Neural crest cell (in vitro differentiated cells): ENCODE measurements at regions not wholly inside any gene's neighbourhood (a gene's known extent, or its start where the extent isn't known, plus 50 kb on each side); places are given as distances from the start of the nearest gene placed in this dataset.

Experiments used
- DNase-seq: peaks from one replicate; pipeline ENCODE4 v3.0.0; 2021; ENCODE audit warnings: low read depth, mixed read lengths, low spot score
- H3K27ac Mint-ChIP-seq: one replicate; pipeline ENCODE4 v1.8.0; 2021; ENCODE audit warnings: mild to moderate bottlenecking, mixed read lengths; ENCODE audit not compliant: unreplicated experiment
- H3K27me3 Mint-ChIP-seq: 2 replicates; pipeline ENCODE4 v1.8.0; 2021; ENCODE audit warnings: low read depth, mild to moderate bottlenecking, mixed read lengths
- H3K36me3 Mint-ChIP-seq: 2 replicates; pipeline ENCODE4 v1.8.0; 2021; ENCODE audit warnings: low read depth, mild to moderate bottlenecking, mixed read lengths
- H3K4me1 Mint-ChIP-seq: 2 replicates; pipeline ENCODE4 v1.8.0; 2021; ENCODE audit warnings: mixed read lengths
- H3K4me3 Mint-ChIP-seq: one replicate; pipeline ENCODE4 v1.8.0; 2021; ENCODE audit warnings: mild to moderate bottlenecking, mixed read lengths
- H3K9me3 Mint-ChIP-seq: 2 replicates; pipeline ENCODE4 v1.8.0; 2021; ENCODE audit warnings: mixed read lengths
- TF ChIP-seq, protein P1 (sequence below): fragments of 200-600 bp; sonication (generic); conservative IDR thresholded peaks from 2 replicates; pipeline ENCODE4 v1.5.0; 2021; ENCODE audit warnings: antibody characterized with exemption, mild to moderate bottlenecking

DNA sequence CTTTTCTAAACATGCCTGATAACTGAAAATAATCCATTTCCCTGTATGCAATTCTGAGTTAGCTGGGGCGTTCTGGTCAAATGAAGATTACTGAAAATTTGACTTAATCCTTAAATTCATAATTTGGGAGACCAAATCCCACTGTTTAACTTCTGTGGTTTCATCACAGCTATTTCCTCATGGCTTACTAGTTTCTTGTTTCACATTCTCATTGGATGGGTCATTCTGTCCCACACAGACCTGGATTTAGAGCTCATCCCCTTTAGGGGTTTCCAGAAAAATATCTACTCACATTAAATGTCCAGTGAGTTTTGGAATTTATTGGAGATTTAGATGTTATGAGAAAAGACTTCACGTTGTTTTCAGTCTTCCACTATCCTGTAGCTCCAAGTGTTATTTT is 709.3 kb upstream of the KLHL1 start:
- Mint-ChIP-seq H3K4me3 (no peak overlapping the region), H3K27me3 (no peaks in the 10 kb centered on the region), H3K4me1 (no peaks in the 10 kb centered on the region), H3K36me3 (no peaks in the 10 kb centered on the region), H3K9me3 (peaks cover 9% of the 10 kb centered on the region), H3K27ac (no peak overlapping the region)
- DNase-seq, result no peak
- TF ChIP-seq, protein P1, sequence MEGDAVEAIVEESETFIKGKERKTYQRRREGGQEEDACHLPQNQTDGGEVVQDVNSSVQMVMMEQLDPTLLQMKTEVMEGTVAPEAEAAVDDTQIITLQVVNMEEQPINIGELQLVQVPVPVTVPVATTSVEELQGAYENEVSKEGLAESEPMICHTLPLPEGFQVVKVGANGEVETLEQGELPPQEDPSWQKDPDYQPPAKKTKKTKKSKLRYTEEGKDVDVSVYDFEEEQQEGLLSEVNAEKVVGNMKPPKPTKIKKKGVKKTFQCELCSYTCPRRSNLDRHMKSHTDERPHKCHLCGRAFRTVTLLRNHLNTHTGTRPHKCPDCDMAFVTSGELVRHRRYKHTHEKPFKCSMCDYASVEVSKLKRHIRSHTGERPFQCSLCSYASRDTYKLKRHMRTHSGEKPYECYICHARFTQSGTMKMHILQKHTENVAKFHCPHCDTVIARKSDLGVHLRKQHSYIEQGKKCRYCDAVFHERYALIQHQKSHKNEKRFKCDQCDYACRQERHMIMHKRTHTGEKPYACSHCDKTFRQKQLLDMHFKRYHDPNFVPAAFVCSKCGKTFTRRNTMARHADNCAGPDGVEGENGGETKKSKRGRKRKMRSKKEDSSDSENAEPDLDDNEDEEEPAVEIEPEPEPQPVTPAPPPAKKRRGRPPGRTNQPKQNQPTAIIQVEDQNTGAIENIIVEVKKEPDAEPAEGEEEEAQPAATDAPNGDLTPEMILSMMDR, result no peak

- Mint-ChIP-seq H3K27me3 (no peaks in the 10 kb centered on the region), H3K9me3 (peaks cover 9% of the 10 kb centered on the region), H3K27ac (no peak overlapping the region), H3K4me1 (no peaks in the 10 kb centered on the region), H3K36me3 (no peaks in the 10 kb centered on the region), H3K4me3 (no peak overlapping the region)
- no peak for DNase-seq
- TF ChIP-seq, protein P1, result no peak
These were observed 708.6 kb upstream of the KLHL1 start for GRCh38 chr13:70816853-70817252.

- Mint-ChIP-seq H3K4me3 (no peak overlapping the region), H3K4me1 (no peaks in the 10 kb centered on the region), H3K36me3 (no peaks in the 10 kb centered on the region), H3K27ac (no peak overlapping the region), H3K9me3 (peaks cover 20% of the 10 kb centered on the region), H3K27me3 (no peaks in the 10 kb centered on the region)
- no peak for DNase-seq
- TF ChIP-seq, protein P1, result no peak
These were observed 706.4 kb upstream of the KLHL1 start for GRCh38 chr13:70814684-70815083.

DNA sequence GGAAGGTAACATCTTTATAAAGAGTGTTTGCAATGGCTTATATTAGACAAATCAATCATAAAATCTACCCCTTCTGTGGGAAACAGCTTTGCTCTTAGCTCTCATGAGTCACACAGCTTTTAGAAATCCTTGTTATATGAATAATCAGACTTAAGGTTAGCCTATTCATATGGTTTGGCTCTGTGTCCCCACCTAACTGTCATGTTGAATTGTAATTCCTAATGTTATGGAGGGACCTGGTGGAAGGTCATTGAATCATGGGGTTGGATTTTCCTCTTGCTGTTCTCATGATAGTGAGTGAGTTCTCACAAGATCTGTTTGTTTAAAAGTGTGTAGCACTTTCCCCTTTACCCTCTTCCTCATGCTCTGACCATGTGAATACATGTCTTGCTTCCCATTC is 704.2 kb upstream of the KLHL1 start:
- H3K27me3 Mint-ChIP-seq, result no peaks in the 10 kb centered on the region

DNA sequence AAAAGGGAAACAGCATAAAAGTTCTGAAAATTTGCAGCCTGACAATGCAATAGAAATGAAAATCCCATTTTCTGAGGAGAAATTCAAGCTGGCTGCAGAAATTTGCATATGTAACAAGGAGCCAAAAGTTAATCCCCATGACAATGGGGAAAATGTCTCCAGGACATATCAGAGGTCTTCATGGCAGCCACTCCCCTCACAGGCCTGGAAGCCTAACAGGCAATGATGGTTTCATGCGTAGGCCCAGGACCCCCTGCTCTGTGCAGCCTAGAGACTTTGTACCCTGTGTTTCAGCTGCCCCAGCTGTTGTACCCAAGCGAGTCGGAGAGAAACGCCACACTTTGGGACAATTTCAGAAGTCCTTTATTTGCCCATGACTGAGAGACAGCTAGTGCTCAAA is 701.3 kb upstream of the KLHL1 start:
- Mint-ChIP-seq H3K27me3 (no peaks in the 10 kb centered on the region), H3K27ac (no peak overlapping the region), H3K4me1 (no peaks in the 10 kb centered on the region), H3K9me3 (peaks cover 30% of the 10 kb centered on the region), H3K36me3 (peaks cover 2% of the 10 kb centered on the region), H3K4me3 (no peak overlapping the region)
- no peak for DNase-seq
- TF ChIP-seq, protein P1, result no peak

More for the DNA sequence above, 704.2 kb upstream of the KLHL1 start:
- TF ChIP-seq, protein P1, result no peak
- Mint-ChIP-seq H3K27ac (no peak overlapping the region), H3K4me3 (no peak overlapping the region), H3K4me1 (no peaks in the 10 kb centered on the region), H3K36me3 (peaks cover 2% of the 10 kb centered on the region), H3K9me3 (peaks cover 27% of the 10 kb centered on the region)
- DNase-seq, result no peak

DNA sequence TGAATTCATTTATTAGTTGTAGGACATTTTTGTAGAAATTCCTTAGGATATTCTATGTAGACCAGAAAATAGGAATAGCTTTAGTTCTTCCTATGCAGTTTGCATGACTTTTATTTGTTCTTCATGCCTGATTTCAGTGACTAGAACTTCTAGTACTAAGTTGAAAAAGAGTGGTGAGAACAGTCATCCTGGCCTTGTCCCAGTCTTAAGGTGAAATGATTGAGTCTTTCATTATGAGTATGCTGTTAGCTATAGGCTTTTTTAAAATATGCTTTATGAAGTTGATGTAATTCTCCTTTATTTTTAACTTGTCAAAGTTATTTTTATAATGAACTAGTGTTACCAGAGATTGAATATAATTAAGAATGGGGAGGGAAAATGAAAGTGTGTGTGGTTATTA is 690.1 kb upstream of the KLHL1 start:
- no peaks in the 10 kb centered on the region for H3K4me1 Mint-ChIP-seq
- no peaks in the 10 kb centered on the region for H3K36me3 Mint-ChIP-seq
- no peaks in the 10 kb centered on the region for H3K9me3 Mint-ChIP-seq
- H3K4me3 Mint-ChIP-seq, result no peak overlapping the region
- no peak overlapping the region for H3K27ac Mint-ChIP-seq
- DNase-seq, result no peak
- TF ChIP-seq, protein P1, result no peak
- H3K27me3 Mint-ChIP-seq, result no peaks in the 10 kb centered on the region
